ENCODE measurements at regions not wholly inside any gene's neighbourhood (a gene's known extent, or its start where the extent isn't known, plus 50 kb on each side); places are given as distances from the start of the nearest gene placed in this dataset.
"Not testable (repeated sequence)": the region's sequence is repeated elsewhere in the genome, so short reads cannot be mapped to it uniquely, and the experiment has no call there.

DNA sequence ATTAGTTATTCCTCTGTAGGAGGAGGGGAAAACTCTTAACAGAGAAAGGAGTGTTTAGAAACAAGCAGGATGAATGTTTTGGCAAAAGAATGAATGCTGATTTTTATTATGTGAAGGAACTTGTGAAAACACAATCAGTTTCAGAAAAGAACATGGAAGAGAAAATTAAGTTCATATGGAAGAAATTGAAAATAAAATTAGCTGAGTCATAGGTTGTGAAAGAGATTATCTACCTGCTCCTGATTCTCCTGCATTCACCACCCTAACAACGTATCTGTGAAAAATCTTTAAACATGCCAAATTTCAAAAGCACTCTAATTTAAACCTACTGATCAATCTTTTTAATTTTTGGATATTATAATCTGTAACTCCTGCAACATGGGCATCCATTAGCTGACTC, 227.3 kb upstream of the RSPO3 start:
- Mint-ChIP-seq H3K36me3 (ENCODE audit: insufficient read depth, unreplicated experiment) (no peaks in the 10 kb centered on the region), H3K4me3 (ENCODE audit: unreplicated experiment) (no peak overlapping the region), H3K9me3 (ENCODE audit: unreplicated experiment) (no peaks in the 10 kb centered on the region), H3K27me3 (ENCODE audit: insufficient read depth, unreplicated experiment) (peaks cover 26% of the 10 kb centered on the region), H3K4me1 (ENCODE audit: insufficient read depth, unreplicated experiment) (no peaks in the 10 kb centered on the region), H3K27ac (ENCODE audit: low read depth, unreplicated experiment) (no peak overlapping the region)
- TF ChIP-seq CTCF (IDR thresholded peaks at IDR 0.05; ENCODE audit: unreplicated experiment) = no peak
- intact Hi-C loops (cut with micrococcal nuclease) = no loop called here
- DNase-seq (ENCODE audit: unreplicated experiment) = no peak
- BruUV-seq (replicated peaks) = no TSS peak
- POLR2A ChIA-PET = no interaction called here
- CTCF ChIA-PET = no interaction called here

GRCh38 chr6:126892869-126893268, 225.6 kb upstream of the RSPO3 start:
- intact Hi-C loops (cut with micrococcal nuclease); CTCF ChIA-PET; H3K27ac Mint-ChIP-seq (ENCODE audit: low read depth, unreplicated experiment); BruUV-seq (replicated peaks); POLR2A ChIA-PET; H3K4me1 Mint-ChIP-seq (ENCODE audit: insufficient read depth, unreplicated experiment); H3K4me3 Mint-ChIP-seq (ENCODE audit: unreplicated experiment); H3K9me3 Mint-ChIP-seq (ENCODE audit: unreplicated experiment); DNase-seq (ENCODE audit: unreplicated experiment); H3K36me3 Mint-ChIP-seq (ENCODE audit: insufficient read depth, unreplicated experiment): not testable (repeated sequence)
- peaks cover 12% of the 10 kb centered on the region for H3K27me3 Mint-ChIP-seq (ENCODE audit: insufficient read depth, unreplicated experiment)

GRCh38 chr6:126897758-126898157, 220.7 kb upstream of the RSPO3 start:
- ChIA-PET POLR2A (no interaction called here), CTCF (interaction anchor here (0.6 kb wide), 1 partner anchor 802 kb away, joined by 3 read pairs; no protein-coding TSS in a partner anchor)
- intact Hi-C loops (cut with micrococcal nuclease) = no loop called here
- Mint-ChIP-seq H3K4me3 (ENCODE audit: unreplicated experiment) (no peak overlapping the region), H3K4me1 (ENCODE audit: insufficient read depth, unreplicated experiment) (no peaks in the 10 kb centered on the region), H3K36me3 (ENCODE audit: insufficient read depth, unreplicated experiment) (no peaks in the 10 kb centered on the region), H3K9me3 (ENCODE audit: unreplicated experiment) (no peaks in the 10 kb centered on the region), H3K27ac (ENCODE audit: low read depth, unreplicated experiment) (no peak overlapping the region), H3K27me3 (ENCODE audit: insufficient read depth, unreplicated experiment) (no peaks in the 10 kb centered on the region)
- DNase-seq (ENCODE audit: unreplicated experiment) = no peak
- BruUV-seq (replicated peaks) = no TSS peak
- no peak for TF ChIP-seq CTCF (IDR thresholded peaks at IDR 0.05; ENCODE audit: unreplicated experiment)

- no TSS peak for BruUV-seq (replicated peaks)
- ChIA-PET POLR2A (no interaction called here), CTCF (no interaction called here)
- Mint-ChIP-seq H3K9me3 (ENCODE audit: unreplicated experiment) (no peaks in the 10 kb centered on the region), H3K27ac (ENCODE audit: low read depth, unreplicated experiment) (no peak overlapping the region), H3K4me1 (ENCODE audit: insufficient read depth, unreplicated experiment) (no peaks in the 10 kb centered on the region), H3K36me3 (ENCODE audit: insufficient read depth, unreplicated experiment) (no peaks in the 10 kb centered on the region), H3K27me3 (ENCODE audit: insufficient read depth, unreplicated experiment) (peaks cover 2% of the 10 kb centered on the region), H3K4me3 (ENCODE audit: unreplicated experiment) (no peak overlapping the region)
- TF ChIP-seq CTCF (IDR thresholded peaks at IDR 0.05; ENCODE audit: unreplicated experiment) = no peak
- DNase-seq (ENCODE audit: unreplicated experiment) = no peak
- intact Hi-C loops (cut with micrococcal nuclease) = loop anchor here (10.0 kb wide), 1 partner anchor 529 kb away; no protein-coding TSS in a partner anchor
These were observed 214.3 kb upstream of the RSPO3 start for GRCh38 chr6:126904176-126904575.

- no peak overlapping the region for H3K27ac Mint-ChIP-seq (ENCODE audit: low read depth, unreplicated experiment)
- H3K27me3 Mint-ChIP-seq (ENCODE audit: insufficient read depth, unreplicated experiment) = peaks cover 19% of the 10 kb centered on the region
- no peak for TF ChIP-seq CTCF (IDR thresholded peaks at IDR 0.05; ENCODE audit: unreplicated experiment)
- no peaks in the 10 kb centered on the region for H3K36me3 Mint-ChIP-seq (ENCODE audit: insufficient read depth, unreplicated experiment)
- CTCF ChIA-PET = no interaction called here
- no peak for DNase-seq (ENCODE audit: unreplicated experiment)
- POLR2A ChIA-PET = no interaction called here
- no TSS peak for BruUV-seq (replicated peaks)
- H3K4me3 Mint-ChIP-seq (ENCODE audit: unreplicated experiment) = no peak overlapping the region
- no peaks in the 10 kb centered on the region for H3K4me1 Mint-ChIP-seq (ENCODE audit: insufficient read depth, unreplicated experiment)
- H3K9me3 Mint-ChIP-seq (ENCODE audit: unreplicated experiment) = no peaks in the 10 kb centered on the region
- intact Hi-C loops (cut with micrococcal nuclease) = loop anchor here (10.0 kb wide), 1 partner anchor 531 kb away; no protein-coding TSS in a partner anchor
These were observed 212.6 kb upstream of the RSPO3 start for GRCh38 chr6:126905917-126906316.

All from MCF 10A (cell line).